GM12878 (cell line): ENCODE measurements at regions not wholly inside any gene's neighbourhood (a gene's known extent, or its start where the extent isn't known, plus 50 kb on each side); places are given as distances from the start of the nearest gene placed in this dataset.

Experiments used
- ATAC-seq: fragments of 200-7000 bp; cut with Tn5 transposase; 3 replicates; pipeline ENCODE4 v1.9.1; 2020; ENCODE audit warnings: mild to moderate bottlenecking, moderate library complexity
- BruUV-seq: library from RNA; stranded (reverse); fragments of 400-500 nt; replicated peaks from 2 replicates; lab custom pipeline; 2021; lab: Mats Ljungman, UMichigan
- CTCF ChIA-PET: fragments of 300-600 bp; sonication (Branson Sonifier 250); formaldehyde crosslinking; extraction: SDS; loops from one replicate; lab custom pipeline; 2021; ENCODE audit warnings: inconsistent platforms; lab: Yijun Ruan, JAX
- POLR2A ChIA-PET: fragments of 350-600 bp; formaldehyde crosslinking; extraction: SDS; loops from one replicate; lab custom pipeline; 2021; ENCODE audit warnings: inconsistent platforms; lab: Charles Lee
- RAD21 ChIA-PET: fragments of 300-600 bp; sonication (Branson Sonifier 250); formaldehyde crosslinking; loops from one replicate; lab custom pipeline; 2023; ENCODE audit warnings: antibody characterized with exemption; ENCODE audit not compliant: unreplicated experiment; lab: Charles Lee
- SMC1A ChIA-PET: fragments of 300-600 bp; sonication (Branson Sonifier 250); formaldehyde crosslinking; loops from one replicate; lab custom pipeline; 2023; ENCODE audit not compliant: unreplicated experiment, uncharacterized antibody; lab: Charles Lee
- DNase-seq: peaks from one replicate; pipeline ENCODE4 v3.0.0-alpha.2; 2011; ENCODE audit warnings: low read depth, low spot score
- FAIRE-seq: peaks from 3 replicates; lab custom pipeline; 2011; peaks lifted over from hg19 to GRCh38; lab: Jason Lieb, UNC
- H2AFZ ChIP-seq: 2 replicates; pipeline ENCODE4 v1.6.0; 2011; ENCODE audit warnings: low read depth, low read length, control low read depth; ENCODE audit not compliant: control insufficient read depth
- H3K27ac ChIP-seq: 2 replicates; pipeline ENCODE4 v1.5.1; 2011; ENCODE audit warnings: control low read depth; ENCODE audit not compliant: control insufficient read depth, insufficient read depth
- H3K27me3 ChIP-seq, 2 experiments: replicated peaks in 1 of 2; 2 replicates each; pipeline versions ENCODE4 v1.6.0 to v1.6.1; 2011; ENCODE audit warnings: low read length in 1 of 2; ENCODE audit not compliant: control insufficient read depth in 2 of 2, insufficient read depth in 2 of 2
- H3K36me3 ChIP-seq, 2 experiments: 2 replicates each; pipeline ENCODE4 v1.5.1; 2011; ENCODE audit warnings: low read length in 1 of 2; ENCODE audit not compliant: control insufficient read depth in 2 of 2, insufficient read depth in 2 of 2
- H3K4me1 ChIP-seq: 2 replicates; pipeline ENCODE4 v1.6.1; 2011; ENCODE audit warnings: mild to moderate bottlenecking, low read length, moderate library complexity, mixed read lengths; ENCODE audit not compliant: control insufficient read depth, insufficient read depth
- H3K4me2 ChIP-seq: 2 replicates; pipeline ENCODE4 v1.6.0; 2011; ENCODE audit warnings: control low read depth; ENCODE audit not compliant: control insufficient read depth, insufficient read depth
- H3K4me3 ChIP-seq: fragments of 200-600 bp; sonication (generic); 2 replicates; pipeline ENCODE4 v1.5.1; 2016
- H3K79me2 ChIP-seq: 2 replicates; pipeline ENCODE4 v1.6.0; 2011; ENCODE audit warnings: low read length; ENCODE audit not compliant: control insufficient read depth, insufficient read depth
- H3K9ac ChIP-seq: 2 replicates; pipeline ENCODE4 v1.8.0; 2011; ENCODE audit warnings: low read length, control low read depth, mixed read lengths; ENCODE audit not compliant: control insufficient read depth, insufficient read depth
- H3K9me3 ChIP-seq: replicated peaks from 3 replicates; pipeline ENCODE4 v1.5.1; 2011; ENCODE audit warnings: mild to moderate bottlenecking, low read length; ENCODE audit not compliant: control insufficient read depth, insufficient read depth
- H4K20me1 ChIP-seq: 2 replicates; pipeline ENCODE4 v1.6.0; 2011; ENCODE audit not compliant: control insufficient read depth, insufficient read depth
- BCL11A ChIP-seq: IDR thresholded peaks from 2 replicates; pipeline ENCODE4 v1.6.1; 2011; ENCODE audit warnings: low read depth, low read length
- E2F8 ChIP-seq: fragments of 450-650 bp; IDR thresholded peaks from 2 replicates; pipeline ENCODE4 v1.6.1; 2018; ENCODE audit warnings: mild to moderate bottlenecking, low read depth, moderate library complexity; ENCODE audit not compliant: partially characterized antibody
- IKZF1 ChIP-seq: fragments of 450-650 bp; conservative IDR thresholded peaks from 2 replicates; pipeline ENCODE4 v1.6.1; 2017; ENCODE audit warnings: antibody characterized with exemption, mild to moderate bottlenecking
- IRF3 ChIP-seq: fragments of 450-650 bp; IDR thresholded peaks from 2 replicates; pipeline ENCODE4 v1.6.1; 2014; ENCODE audit warnings: mild to moderate bottlenecking
- MEF2B ChIP-seq: fragments of 450-650 bp; IDR thresholded peaks from 2 replicates; pipeline ENCODE4 v1.6.1; 2018; ENCODE audit warnings: mild to moderate bottlenecking, moderate library complexity; ENCODE audit not compliant: partially characterized antibody, poor library complexity, severe bottlenecking
- NFIC ChIP-seq: IDR thresholded peaks from 2 replicates; pipeline ENCODE4 v1.6.1; 2012; ENCODE audit warnings: low read depth, mild to moderate bottlenecking, inconsistent platforms, low read length, moderate library complexity
- TARDBP ChIP-seq: IDR thresholded peaks from 2 replicates; pipeline ENCODE4 v1.6.1; 2016; ENCODE audit warnings: borderline replicate concordance
- YY1 ChIP-seq: IDR thresholded peaks from 2 replicates; pipeline ENCODE4 v1.6.1; 2011; ENCODE audit warnings: low read depth, mild to moderate bottlenecking, low read length
- ZBTB40 ChIP-seq: fragments of 450-650 bp; IDR thresholded peaks from 2 replicates; pipeline ENCODE4 v1.6.1; 2016; ENCODE audit warnings: mild to moderate bottlenecking, moderate library complexity, borderline replicate concordance
- ZNF217 ChIP-seq: fragments of 450-650 bp; IDR thresholded peaks from 2 replicates; pipeline ENCODE4 v1.6.1; 2017; ENCODE audit warnings: antibody characterized with exemption, mild to moderate bottlenecking
- ZNF24 ChIP-seq: fragments of 450-650 bp; IDR thresholded peaks from 2 replicates; pipeline ENCODE4 v1.6.1; 2017; ENCODE audit warnings: antibody characterized with exemption, mild to moderate bottlenecking
- WGBS: methylation state at CpG from one replicate; pipeline ENCODE4 v1.1.6; 2016; ENCODE audit warnings: low lambda C conversion rate; ENCODE audit not compliant: insufficient replicate concordance, insufficient coverage; ENCODE audit errors: missing lambda C conversion rate; 5-methylcytosine and 5-hydroxymethylcytosine counted together
- in situ Hi-C: fragments of 300-500 bp; cut with MboI; formaldehyde crosslinking; loops from 9 replicates; pipeline ENCODE4 v1.14.3; 2018; ENCODE audit warnings: mixed read lengths
- intact Hi-C: fragments of 100-400 bp; cut with micrococcal nuclease; formaldehyde crosslinking; loops from one replicate; pipeline ENCODE4 v1.14.2; 2022; ENCODE audit not compliant: unreplicated experiment
- TF ChIP-seq, protein P1 (sequence below): IDR thresholded peaks from 2 replicates; pipeline ENCODE4 v1.6.1; 2012; ENCODE audit warnings: mild to moderate bottlenecking, low read depth, low read length

DNA sequence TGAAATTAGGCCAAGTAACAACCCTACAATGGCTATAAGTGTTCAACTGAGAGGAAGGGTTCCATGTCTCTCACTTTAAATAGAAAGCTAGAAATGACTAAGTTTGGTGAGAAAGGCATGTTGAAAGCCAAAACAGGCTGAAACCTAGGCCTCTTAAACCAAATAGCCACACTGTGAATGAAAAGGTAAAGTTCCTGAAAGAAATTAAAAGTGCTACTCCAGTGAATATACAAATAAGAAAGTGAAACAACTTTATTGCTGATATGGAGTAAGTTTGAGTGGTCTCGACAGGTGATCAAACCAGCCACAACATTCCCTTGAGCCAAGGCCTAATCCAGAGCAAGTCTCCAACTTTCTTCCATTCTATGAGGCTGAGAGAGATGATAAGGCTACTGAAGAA, 209.6 kb downstream of the KLF12 start:
- ATAC-seq (peak; percentile 83), FAIRE-seq (peak; percentile 62), DNase-seq (peak; percentile 33)
- no peak overlapping the region for H3K4me3 ChIP-seq
- intact Hi-C loops (no loop called here), in situ Hi-C loops (no loop called here)
- H3K4me2 ChIP-seq, result peak overlapping the region; percentile 44
- no peaks in the 10 kb centered on the region for H3K9me3 ChIP-seq
- H3K36me3 ChIP-seq, result no peaks in the 10 kb centered on the region
- ChIA-PET POLR2A (no interaction called here), CTCF (interaction anchor here (0.7 to 1.0 kb wide), 2 partner anchors 10 to 169 kb away, joined by 3 read pairs; no protein-coding TSS in a partner anchor), RAD21 (interaction anchor here (0.7 to 1.4 kb wide), 3 partner anchors 11 to 210 kb away, joined by 3 read pairs; partner anchors contain the start of gene KLF12), SMC1A (interaction anchor here (0.6 to 1.3 kb wide), 2 partner anchors 8 to 14 kb away, joined by 5 to 6 read pairs; no protein-coding TSS in a partner anchor)
- no peaks in the 10 kb centered on the region for H3K79me2 ChIP-seq
- WGBS, result 4% methylated on average over 1 of the region's 1 CpG
- no peaks in the 10 kb centered on the region for H4K20me1 ChIP-seq
- H3K9ac ChIP-seq, result no peak overlapping the region
- H3K4me1 ChIP-seq, result peaks cover 8% of the 10 kb centered on the region
- no peaks in the 10 kb centered on the region for H3K27me3 ChIP-seq
- no peak overlapping the region for H3K27ac ChIP-seq
- no peak overlapping the region for H2AFZ ChIP-seq
- no TSS peak for BruUV-seq
- TF ChIP-seq NFIC (peak; percentile 72), ZNF24 (no peak), YY1 (no peak), E2F8 (no peak), IRF3 (no peak), TARDBP (no peak), MEF2B (peak; percentile 43), ZBTB40 (no peak), BCL11A (no peak), ZNF217 (0 out of 2 replicates have a peak, but pooled peaks have one; percentile 30), IKZF1 (peak; percentile 34; the same call in 1 of the 2 replicates)
- TF ChIP-seq, protein P1, sequence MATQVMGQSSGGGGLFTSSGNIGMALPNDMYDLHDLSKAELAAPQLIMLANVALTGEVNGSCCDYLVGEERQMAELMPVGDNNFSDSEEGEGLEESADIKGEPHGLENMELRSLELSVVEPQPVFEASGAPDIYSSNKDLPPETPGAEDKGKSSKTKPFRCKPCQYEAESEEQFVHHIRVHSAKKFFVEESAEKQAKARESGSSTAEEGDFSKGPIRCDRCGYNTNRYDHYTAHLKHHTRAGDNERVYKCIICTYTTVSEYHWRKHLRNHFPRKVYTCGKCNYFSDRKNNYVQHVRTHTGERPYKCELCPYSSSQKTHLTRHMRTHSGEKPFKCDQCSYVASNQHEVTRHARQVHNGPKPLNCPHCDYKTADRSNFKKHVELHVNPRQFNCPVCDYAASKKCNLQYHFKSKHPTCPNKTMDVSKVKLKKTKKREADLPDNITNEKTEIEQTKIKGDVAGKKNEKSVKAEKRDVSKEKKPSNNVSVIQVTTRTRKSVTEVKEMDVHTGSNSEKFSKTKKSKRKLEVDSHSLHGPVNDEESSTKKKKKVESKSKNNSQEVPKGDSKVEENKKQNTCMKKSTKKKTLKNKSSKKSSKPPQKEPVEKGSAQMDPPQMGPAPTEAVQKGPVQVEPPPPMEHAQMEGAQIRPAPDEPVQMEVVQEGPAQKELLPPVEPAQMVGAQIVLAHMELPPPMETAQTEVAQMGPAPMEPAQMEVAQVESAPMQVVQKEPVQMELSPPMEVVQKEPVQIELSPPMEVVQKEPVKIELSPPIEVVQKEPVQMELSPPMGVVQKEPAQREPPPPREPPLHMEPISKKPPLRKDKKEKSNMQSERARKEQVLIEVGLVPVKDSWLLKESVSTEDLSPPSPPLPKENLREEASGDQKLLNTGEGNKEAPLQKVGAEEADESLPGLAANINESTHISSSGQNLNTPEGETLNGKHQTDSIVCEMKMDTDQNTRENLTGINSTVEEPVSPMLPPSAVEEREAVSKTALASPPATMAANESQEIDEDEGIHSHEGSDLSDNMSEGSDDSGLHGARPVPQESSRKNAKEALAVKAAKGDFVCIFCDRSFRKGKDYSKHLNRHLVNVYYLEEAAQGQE, result no peak
